ENCODE measurements at regions not wholly inside any gene's neighbourhood (a gene's known extent, or its start where the extent isn't known, plus 50 kb on each side); places are given as distances from the start of the nearest gene placed in this dataset.

DNA sequence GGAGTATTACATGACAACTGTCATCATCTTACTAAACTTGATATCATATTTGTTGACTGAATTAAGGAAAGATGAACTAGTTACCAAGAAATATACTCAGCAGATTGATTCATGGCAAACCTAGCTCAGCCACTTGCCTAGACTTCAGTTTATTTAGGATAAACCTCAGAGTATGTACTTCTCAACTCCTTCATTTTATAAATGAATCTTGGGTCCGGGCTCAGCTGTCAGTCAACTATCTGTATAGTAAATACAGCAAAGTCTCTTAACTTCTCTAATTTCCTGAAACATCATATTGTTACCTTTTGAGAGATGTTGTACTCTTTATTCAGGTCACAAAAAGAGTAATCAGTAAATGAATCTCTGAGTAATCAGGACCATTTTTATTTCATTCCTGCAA, 211.0 kb upstream of the KLF14 start:
- Histone ChIP-seq H3K4me3 (no peak overlapping the region), H3K36me3 (no peaks in the 10 kb centered on the region), H3K4me1 (peaks cover 0 to 46% (median 13%) of the 10 kb centered on the region in 4 donors), H3K27me3 (no peaks in the 10 kb centered on the region), H3K27ac (peak overlapping the region; percentile 92 to 99 (median 97)), H3K9me3 (no peaks in the 10 kb centered on the region)
- WGBS (ENCODE audit: insufficient coverage, low coverage, low lambda C conversion rate, missing lambda C conversion rate) = 75% methylated on average over 1 of the region's 1 CpG
- no peak for ATAC-seq
- TF ChIP-seq POLR2A (IDR thresholded peaks at IDR 0.05) = no peak
- TF ChIP-seq CTCF (IDR thresholded peaks at IDR 0.05) = no peak
- intact Hi-C loops (cut with DNase I) = loop anchor here in 1 of 2 donors (10.0 kb wide), 1 partner anchor 50 kb away; no protein-coding TSS in a partner anchor
- DNase-seq = no peak

DNA sequence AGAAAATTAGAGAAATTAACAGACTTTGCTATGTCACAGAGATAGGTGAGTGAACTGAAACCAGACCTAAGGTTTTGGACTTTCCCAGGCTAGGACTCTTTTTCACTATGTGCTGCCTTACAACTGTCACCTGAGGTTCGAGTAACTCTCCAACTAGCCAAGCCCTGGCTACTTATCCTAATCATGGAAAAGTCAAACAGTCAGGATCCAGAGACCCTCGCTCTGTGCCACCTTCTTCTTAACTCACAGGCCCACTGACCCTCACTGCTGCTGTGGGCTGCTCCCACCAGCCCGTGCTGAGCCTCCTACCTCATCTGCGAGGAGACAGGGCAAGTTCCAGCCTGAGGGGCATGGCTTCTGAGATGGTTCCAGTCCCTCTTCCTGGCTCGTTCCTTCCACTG, 211.4 kb upstream of the KLF14 start:
- Histone ChIP-seq H3K27ac (peak overlapping the region; percentile 92 to 99 (median 97)), H3K27me3 (no peaks in the 10 kb centered on the region), H3K9me3 (no peaks in the 10 kb centered on the region), H3K4me1 (peaks cover 0 to 46% (median 13%) of the 10 kb centered on the region in 4 donors), H3K4me3 (no peak overlapping the region), H3K36me3 (no peaks in the 10 kb centered on the region)
- ATAC-seq = no peak
- intact Hi-C loops (cut with DNase I) = loop anchor here in 1 of 2 donors (10.0 kb wide), 1 partner anchor 49 kb away; no protein-coding TSS in a partner anchor
- DNase-seq = no peak
- TF ChIP-seq CTCF (IDR thresholded peaks at IDR 0.05) = no peak
- TF ChIP-seq POLR2A (IDR thresholded peaks at IDR 0.05) = no peak
- WGBS (ENCODE audit: insufficient coverage, low coverage, low lambda C conversion rate, missing lambda C conversion rate) = 73% methylated on average over 5 of the region's 5 CpGs

- Histone ChIP-seq H3K4me3 (no peak overlapping the region), H3K27me3 (no peaks in the 10 kb centered on the region), H3K4me1 (peaks cover 0 to 46% (median 13%) of the 10 kb centered on the region in 4 donors), H3K9me3 (no peaks in the 10 kb centered on the region), H3K27ac (peak overlapping the region in 2 of 3 donors; percentile 97 to 99), H3K36me3 (no peaks in the 10 kb centered on the region)
- no peak for DNase-seq
- no peak for ATAC-seq
- intact Hi-C loops (cut with DNase I) = loop anchor here in 1 of 2 donors (10.0 kb wide), 1 partner anchor 49 kb away; no protein-coding TSS in a partner anchor
- 14% methylated on average over 1 of the region's 1 CpG for WGBS (ENCODE audit: insufficient coverage, low coverage, low lambda C conversion rate, missing lambda C conversion rate)
- TF ChIP-seq CTCF (IDR thresholded peaks at IDR 0.05) (no peak), POLR2A (IDR thresholded peaks at IDR 0.05) (no peak)
Measured at GRCh38 chr7:130946114-130946513, 212.1 kb upstream of the KLF14 start.

- Histone ChIP-seq H3K4me1 (peaks cover 0 to 38% (median 10%) of the 10 kb centered on the region in 4 donors), H3K9me3 (no peaks in the 10 kb centered on the region), H3K27ac (peak overlapping the region; percentile 17 to 97 (median 77)), H3K36me3 (no peaks in the 10 kb centered on the region), H3K27me3 (no peaks in the 10 kb centered on the region), H3K4me3 (no peak overlapping the region)
- no peak for DNase-seq
- 25% methylated on average over 6 of the region's 6 CpGs for WGBS (ENCODE audit: insufficient coverage, low coverage, low lambda C conversion rate, missing lambda C conversion rate)
- intact Hi-C loops (cut with DNase I) = loop anchor here in 1 of 2 donors (10.0 kb wide), 1 partner anchor 47 kb away; no protein-coding TSS in a partner anchor
- TF ChIP-seq POLR2A (IDR thresholded peaks at IDR 0.05) (peak; percentile 20), CTCF (IDR thresholded peaks at IDR 0.05) (no peak)
- peak; percentile 62 to 74 (median 69) for ATAC-seq
Measured at GRCh38 chr7:130947792-130948580, 214.0 kb upstream of the KLF14 start.
